Smooth muscle cell (in vitro differentiated cells): ENCODE measurements at regions not wholly inside any gene's neighbourhood (a gene's known extent, or its start where the extent isn't known, plus 50 kb on each side); places are given as distances from the start of the nearest gene placed in this dataset.
"Not testable (repeated sequence)": the region's sequence is repeated elsewhere in the genome, so short reads cannot be mapped to it uniquely, and the experiment has no call there.

Experiments
- DNase-seq: peaks from one replicate; lab custom pipeline; 2025; ENCODE audit not compliant: unreplicated experiment; lab: John Stamatoyannopoulos, UW
- H2AFZ ChIP-seq: fragments of 200-600 bp; sonication (generic); 2 replicates; pipeline ENCODE4 v1.6.0; 2016; ENCODE audit warnings: antibody characterized with exemption, low read depth, mild to moderate bottlenecking
- H3F3A ChIP-seq: fragments of 200-600 bp; sonication (generic); 2 replicates; pipeline ENCODE4 v1.6.0; 2017; ENCODE audit warnings: antibody characterized with exemption, low read depth
- H3K27ac ChIP-seq: fragments of 200-600 bp; sonication (generic); 2 replicates; pipeline ENCODE4 v1.5.1; 2016; ENCODE audit warnings: low read depth, mild to moderate bottlenecking
- H3K27me3 ChIP-seq: fragments of 200-600 bp; sonication (generic); 2 replicates; pipeline ENCODE4 v1.6.1; 2016; ENCODE audit warnings: low read depth, mild to moderate bottlenecking
- H3K36me3 ChIP-seq: fragments of 200-600 bp; sonication (generic); 2 replicates; pipeline ENCODE4 v1.5.1; 2016; ENCODE audit warnings: low read depth
- H3K4me1 ChIP-seq: fragments of 200-600 bp; sonication (generic); 2 replicates; pipeline ENCODE4 v1.5.1; 2016; ENCODE audit warnings: low read depth
- H3K4me2 ChIP-seq: fragments of 200-600 bp; sonication (generic); 2 replicates; pipeline ENCODE4 v1.6.0; 2016; ENCODE audit warnings: mild to moderate bottlenecking
- H3K4me3 ChIP-seq: fragments of 200-600 bp; sonication (generic); 2 replicates; pipeline ENCODE4 v1.5.1; 2016; ENCODE audit warnings: mild to moderate bottlenecking
- H3K79me2 ChIP-seq: fragments of 200-600 bp; sonication (generic); 2 replicates; pipeline ENCODE4 v1.6.0; 2016; ENCODE audit warnings: low read depth, mild to moderate bottlenecking
- H3K9ac ChIP-seq: fragments of 200-600 bp; sonication (generic); 2 replicates; pipeline ENCODE4 v1.6.0; 2016; ENCODE audit warnings: low read depth
- H3K9me3 ChIP-seq: fragments of 200-600 bp; sonication (generic); replicated peaks from 2 replicates; pipeline ENCODE4 v1.5.1; 2016; ENCODE audit warnings: low read depth
- H4K20me1 ChIP-seq: fragments of 200-600 bp; sonication (generic); 2 replicates; pipeline ENCODE4 v1.6.0; 2016; ENCODE audit warnings: low read depth
- CTCF ChIP-seq: fragments of 200-600 bp; sonication (generic); IDR thresholded peaks from 2 replicates; pipeline ENCODE4 v1.5.1; 2017; ENCODE audit warnings: borderline replicate concordance, mild to moderate bottlenecking, antibody characterized with exemption; ENCODE audit not compliant: insufficient read depth, poor library complexity, severe bottlenecking
- WGBS: methylation state at CpG from one replicate; pipeline ENCODE4 v1.1.7; 2016; ENCODE audit warnings: low lambda C conversion rate; 5-methylcytosine and 5-hydroxymethylcytosine counted together

GRCh38 chr2:111523009-111523408 is 361.0 kb downstream of the ANAPC1 start:
- H3K27me3 ChIP-seq = no peaks in the 10 kb centered on the region
- peak overlapping the region; percentile 82 for H3K27ac ChIP-seq
- peak overlapping the region; percentile 72 for H3K4me2 ChIP-seq
- no peak for DNase-seq
- no peaks in the 10 kb centered on the region for H3K79me2 ChIP-seq
- peaks cover 8% of the 10 kb centered on the region for H3K4me1 ChIP-seq
- no peak for TF ChIP-seq CTCF
- WGBS = 58% methylated on average over 12 of the region's 12 CpGs
- H3K9me3 ChIP-seq = no peaks in the 10 kb centered on the region
- peak overlapping the region; percentile 26 for H2AFZ ChIP-seq
- H3F3A ChIP-seq = peaks cover 5% of the 10 kb centered on the region
- H3K9ac ChIP-seq = peak overlapping the region; percentile 44
- no peaks in the 10 kb centered on the region for H3K36me3 ChIP-seq
- H3K4me3 ChIP-seq = no peak overlapping the region
- H4K20me1 ChIP-seq = no peaks in the 10 kb centered on the region

- H3K27me3 ChIP-seq, H4K20me1 ChIP-seq, H3K27ac ChIP-seq, H3K79me2 ChIP-seq, H3K4me1 ChIP-seq, H3K4me2 ChIP-seq, H2AFZ ChIP-seq, H3K9me3 ChIP-seq, H3K36me3 ChIP-seq, DNase-seq, H3K9ac ChIP-seq, H3K4me3 ChIP-seq, H3F3A ChIP-seq: not testable (repeated sequence)
- 100% methylated on average over 3 of the region's 4 CpGs for WGBS
Measured at GRCh38 chr2:111525026-111525425, 359.0 kb downstream of the ANAPC1 start.

GRCh38 chr2:111526041-111526639 is 357.9 kb downstream of the ANAPC1 start:
- H3K9ac ChIP-seq, H3K27me3 ChIP-seq, H3K4me2 ChIP-seq, H3K79me2 ChIP-seq, H3K9me3 ChIP-seq, H4K20me1 ChIP-seq, H2AFZ ChIP-seq, H3K36me3 ChIP-seq, H3F3A ChIP-seq, H3K4me1 ChIP-seq, DNase-seq, H3K4me3 ChIP-seq: not testable (repeated sequence)
- WGBS = 65% methylated on average over 7 of the region's 7 CpGs
- H3K27ac ChIP-seq = peak overlapping the region; percentile 31

- H3K4me1 ChIP-seq, H4K20me1 ChIP-seq, H3K79me2 ChIP-seq, H2AFZ ChIP-seq, H3K36me3 ChIP-seq, H3K4me3 ChIP-seq, H3K9me3 ChIP-seq, H3K27me3 ChIP-seq, H3F3A ChIP-seq, H3K9ac ChIP-seq, DNase-seq: not testable (repeated sequence)
- WGBS = 35% methylated on average over 7 of the region's 10 CpGs
- Histone ChIP-seq H3K27ac (peak overlapping the region; percentile 74), H3K4me2 (peak overlapping the region; percentile 55)
Measured at GRCh38 chr2:111527707-111528400, 356.1 kb downstream of the ANAPC1 start.

- not testable (repeated sequence) for H3K4me2 ChIP-seq, H3K4me3 ChIP-seq, H3K36me3 ChIP-seq, H3F3A ChIP-seq, H3K9ac ChIP-seq, H3K27me3 ChIP-seq, DNase-seq, H4K20me1 ChIP-seq, H3K79me2 ChIP-seq, H3K4me1 ChIP-seq, H2AFZ ChIP-seq, H3K9me3 ChIP-seq, H3K27ac ChIP-seq
- WGBS = 86% methylated on average over 3 of the region's 4 CpGs
Measured at GRCh38 chr2:111529022-111529421, 355.0 kb downstream of the ANAPC1 start.

GRCh38 chr2:111530239-111530965 is 353.6 kb downstream of the ANAPC1 start:
- H2AFZ ChIP-seq, H3K9me3 ChIP-seq, H3K36me3 ChIP-seq, H3K4me3 ChIP-seq, H3K79me2 ChIP-seq, H4K20me1 ChIP-seq, DNase-seq, H3K4me2 ChIP-seq, H3F3A ChIP-seq, H3K27me3 ChIP-seq, H3K27ac ChIP-seq, H3K9ac ChIP-seq, H3K4me1 ChIP-seq: not testable (repeated sequence)
- WGBS = 70% methylated on average over 5 of the region's 5 CpGs

GRCh38 chr2:111532682-111533556 is 351.1 kb downstream of the ANAPC1 start:
- not testable (repeated sequence) for H3K4me3 ChIP-seq, H3K79me2 ChIP-seq, H3K9me3 ChIP-seq, H3F3A ChIP-seq, H3K36me3 ChIP-seq, H3K27me3 ChIP-seq, H2AFZ ChIP-seq, H3K9ac ChIP-seq, H4K20me1 ChIP-seq, DNase-seq
- 28% methylated on average over 9 of the region's 14 CpGs for WGBS
- peaks cover 13% of the 10 kb centered on the region for H3K4me1 ChIP-seq
- peak overlapping the region; percentile 65 for H3K4me2 ChIP-seq
- H3K27ac ChIP-seq = peak overlapping the region; percentile 85
